Parathyroid adenoma (tissue), 2 donors: ENCODE measurements at regions not wholly inside any gene's neighbourhood (a gene's known extent, or its start where the extent isn't known, plus 50 kb on each side); places are given as distances from the start of the nearest gene placed in this dataset.

Experiments
- H2AFZ ChIP-seq: fragments of 300-600 bp; sonication (generic); one replicate; pipeline ENCODE4 v1.7.0; 2017; ENCODE audit warnings: antibody characterized with exemption, mild to moderate bottlenecking
- H3K27ac ChIP-seq: fragments of 300-600 bp; sonication (generic); one replicate; pipeline ENCODE4 v1.7.0; 2017
- H3K27me3 ChIP-seq: fragments of 300-600 bp; sonication (generic); one replicate; pipeline ENCODE4 v1.7.0; 2017; ENCODE audit warnings: low read length; ENCODE audit not compliant: control insufficient read depth, insufficient read depth
- H3K36me3 ChIP-seq: fragments of 300-600 bp; sonication (generic); one replicate; pipeline ENCODE4 v1.7.0; 2017; ENCODE audit warnings: low read length; ENCODE audit not compliant: control insufficient read depth, insufficient read depth
- H3K4me1 ChIP-seq: fragments of 300-600 bp; sonication (generic); one replicate; pipeline ENCODE4 v1.7.0; 2017; ENCODE audit warnings: control low read depth
- H3K4me2 ChIP-seq: fragments of 300-600 bp; sonication (generic); one replicate; pipeline ENCODE4 v1.7.0; 2017; ENCODE audit warnings: low read length
- H3K4me3 ChIP-seq: fragments of 300-600 bp; sonication (generic); one replicate; pipeline ENCODE4 v1.7.0; 2017; ENCODE audit warnings: low read depth, low read length
- H3K79me2 ChIP-seq: fragments of 300-600 bp; sonication (generic); one replicate; pipeline ENCODE4 v1.7.0; 2017; ENCODE audit warnings: control low read depth
- H3K9ac ChIP-seq: fragments of 300-600 bp; sonication (generic); one replicate; pipeline ENCODE4 v1.7.0; 2017; ENCODE audit warnings: mild to moderate bottlenecking
- H3K9me3 ChIP-seq: fragments of 300-600 bp; sonication (generic); one replicate; pipeline ENCODE4 v1.7.0; 2017; ENCODE audit warnings: low read length; ENCODE audit not compliant: control insufficient read depth
- TF ChIP-seq, protein P1 (sequence below): fragments of 300-600 bp; sonication (generic); IDR thresholded peaks from one replicate; pipeline ENCODE4 v1.7.0; 2017; ENCODE audit warnings: antibody characterized with exemption, mild to moderate bottlenecking
- donor health status: primary hyperparathyroidism.

DNA sequence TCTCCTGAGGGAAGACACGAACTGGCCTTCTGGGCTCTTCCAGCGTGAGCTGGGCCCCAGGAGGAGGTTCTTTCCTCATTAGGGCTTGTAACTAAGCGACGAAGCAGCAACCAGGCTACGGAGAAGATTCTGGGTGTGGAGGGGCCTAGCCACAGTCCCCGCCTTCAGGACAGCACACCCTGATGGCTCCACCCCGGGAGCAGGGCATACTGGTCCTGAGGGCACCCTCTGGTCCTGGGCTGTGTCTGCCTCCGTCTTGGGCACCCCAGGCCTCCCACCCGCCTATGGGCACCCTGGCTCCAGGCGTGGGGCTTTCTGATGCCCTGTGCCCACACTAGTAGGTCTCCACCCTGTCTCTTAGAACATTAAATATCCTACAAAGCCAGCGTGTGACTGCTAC, 136.4 kb downstream of the OLFM1 start:
- H3K9ac ChIP-seq = no peak overlapping the region
- TF ChIP-seq, protein P1, sequence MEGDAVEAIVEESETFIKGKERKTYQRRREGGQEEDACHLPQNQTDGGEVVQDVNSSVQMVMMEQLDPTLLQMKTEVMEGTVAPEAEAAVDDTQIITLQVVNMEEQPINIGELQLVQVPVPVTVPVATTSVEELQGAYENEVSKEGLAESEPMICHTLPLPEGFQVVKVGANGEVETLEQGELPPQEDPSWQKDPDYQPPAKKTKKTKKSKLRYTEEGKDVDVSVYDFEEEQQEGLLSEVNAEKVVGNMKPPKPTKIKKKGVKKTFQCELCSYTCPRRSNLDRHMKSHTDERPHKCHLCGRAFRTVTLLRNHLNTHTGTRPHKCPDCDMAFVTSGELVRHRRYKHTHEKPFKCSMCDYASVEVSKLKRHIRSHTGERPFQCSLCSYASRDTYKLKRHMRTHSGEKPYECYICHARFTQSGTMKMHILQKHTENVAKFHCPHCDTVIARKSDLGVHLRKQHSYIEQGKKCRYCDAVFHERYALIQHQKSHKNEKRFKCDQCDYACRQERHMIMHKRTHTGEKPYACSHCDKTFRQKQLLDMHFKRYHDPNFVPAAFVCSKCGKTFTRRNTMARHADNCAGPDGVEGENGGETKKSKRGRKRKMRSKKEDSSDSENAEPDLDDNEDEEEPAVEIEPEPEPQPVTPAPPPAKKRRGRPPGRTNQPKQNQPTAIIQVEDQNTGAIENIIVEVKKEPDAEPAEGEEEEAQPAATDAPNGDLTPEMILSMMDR = no peak
- H3K36me3 ChIP-seq = no peaks in the 10 kb centered on the region
- H3K27ac ChIP-seq = no peak overlapping the region
- H3K9me3 ChIP-seq = no peaks in the 10 kb centered on the region
- H2AFZ ChIP-seq = no peak overlapping the region
- H3K4me1 ChIP-seq = no peaks in the 10 kb centered on the region
- H3K4me2 ChIP-seq = no peak overlapping the region
- no peaks in the 10 kb centered on the region for H3K79me2 ChIP-seq
- no peaks in the 10 kb centered on the region for H3K27me3 ChIP-seq
- no peak overlapping the region for H3K4me3 ChIP-seq

DNA sequence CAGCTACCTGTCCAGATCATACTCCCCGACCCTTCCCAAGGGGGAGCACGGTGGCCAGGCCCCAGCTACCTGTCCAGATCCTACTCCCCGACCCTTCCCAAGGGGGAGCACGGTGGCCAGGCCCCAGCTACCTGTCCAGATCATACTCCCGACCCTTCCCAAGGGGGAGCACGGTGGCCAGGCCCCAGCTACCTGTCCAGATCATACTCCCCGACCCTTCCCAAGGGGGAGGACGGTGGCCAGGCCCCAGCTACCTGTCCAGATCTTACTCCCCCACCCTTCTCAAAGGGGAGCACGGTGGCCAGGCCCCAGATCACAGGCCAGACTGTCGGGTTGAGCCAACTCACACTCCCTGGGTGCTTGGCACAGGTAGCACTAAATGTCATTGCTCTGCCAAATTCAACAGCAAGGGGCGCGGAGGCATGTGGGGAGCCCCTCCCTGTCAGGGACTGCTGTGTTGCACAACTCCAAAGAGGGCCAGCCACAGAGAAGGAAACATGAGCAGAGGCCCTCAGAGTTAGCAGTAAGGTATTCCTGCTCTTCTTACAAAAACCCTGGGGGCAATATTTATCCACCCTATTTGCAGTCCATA, 136.9 kb downstream of the OLFM1 start:
- H3K4me1 ChIP-seq = no peaks in the 10 kb centered on the region
- no peak overlapping the region for H3K4me2 ChIP-seq
- H3K36me3 ChIP-seq = no peaks in the 10 kb centered on the region
- no peaks in the 10 kb centered on the region for H3K79me2 ChIP-seq
- H3K27me3 ChIP-seq = no peaks in the 10 kb centered on the region
- H3K27ac ChIP-seq = no peak overlapping the region
- H3K4me3 ChIP-seq = no peak overlapping the region
- no peak overlapping the region for H3K9ac ChIP-seq
- H3K9me3 ChIP-seq = no peaks in the 10 kb centered on the region
- H2AFZ ChIP-seq = no peak overlapping the region
- TF ChIP-seq, protein P1 = no peak

DNA sequence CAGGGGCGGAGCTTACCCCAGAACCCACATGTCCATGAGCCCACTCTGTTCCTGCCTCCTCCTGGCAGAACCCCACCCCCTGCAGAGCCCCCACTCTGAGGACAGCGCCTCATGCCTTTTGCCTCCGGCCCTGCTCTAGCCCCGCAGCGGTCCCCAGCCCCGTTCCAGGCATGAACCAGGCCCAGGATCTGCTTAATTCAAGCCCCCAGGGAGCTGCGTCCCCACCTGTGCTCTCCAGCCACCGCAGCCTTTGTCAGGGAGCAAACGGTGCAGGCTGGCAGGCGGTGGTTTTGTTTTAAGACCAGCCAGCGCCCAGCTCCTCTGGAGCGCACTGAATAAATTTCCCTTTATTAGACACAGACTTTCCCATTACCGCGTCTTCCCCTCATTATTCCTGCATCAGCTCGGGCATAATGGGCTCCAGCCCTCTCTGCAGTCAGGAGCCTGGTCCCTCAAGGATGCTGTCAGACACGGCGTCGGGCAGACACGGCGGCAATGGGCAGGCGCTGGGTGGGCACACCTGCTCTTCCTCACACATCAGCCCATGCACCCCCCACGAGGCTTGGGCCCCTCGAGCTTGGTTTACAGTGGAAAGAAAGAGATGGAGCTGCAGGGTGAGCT, 137.6 kb downstream of the OLFM1 start:
- Histone ChIP-seq H3K27me3 (no peaks in the 10 kb centered on the region), H3K9me3 (no peaks in the 10 kb centered on the region), H3K4me3 (no peak overlapping the region), H3K79me2 (no peaks in the 10 kb centered on the region), H2AFZ (no peak overlapping the region), H3K4me1 (no peaks in the 10 kb centered on the region), H3K36me3 (no peaks in the 10 kb centered on the region), H3K4me2 (no peak overlapping the region), H3K27ac (no peak overlapping the region), H3K9ac (no peak overlapping the region)
- TF ChIP-seq, protein P1 = no peak

DNA sequence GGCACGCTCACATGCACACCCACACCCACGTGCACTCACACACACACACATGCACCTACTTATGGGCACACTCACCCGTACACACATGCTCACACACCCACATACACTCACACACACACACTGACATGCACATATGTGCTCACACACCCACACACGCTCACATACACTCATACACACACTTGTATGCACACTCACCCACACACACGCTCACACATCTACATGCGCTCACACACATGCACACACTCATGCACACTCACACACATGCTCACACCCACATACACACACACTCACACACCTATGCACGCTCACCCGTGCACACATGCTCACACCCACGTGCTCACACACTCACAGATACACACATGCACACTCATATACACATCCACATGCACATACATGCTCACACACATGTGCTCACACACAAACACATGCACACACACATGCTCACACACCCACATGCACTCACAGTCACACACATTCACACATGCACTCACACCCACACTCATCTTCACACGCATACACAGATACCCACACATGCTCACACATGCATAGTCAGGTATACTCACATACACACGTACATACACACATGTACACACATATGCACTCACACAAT, 138.3 kb downstream of the OLFM1 start:
- no peak overlapping the region for H3K27ac ChIP-seq
- no peaks in the 10 kb centered on the region for H3K9me3 ChIP-seq
- no peak overlapping the region for H3K4me2 ChIP-seq
- no peaks in the 10 kb centered on the region for H3K79me2 ChIP-seq
- H3K9ac ChIP-seq = no peak overlapping the region
- H3K27me3 ChIP-seq = no peaks in the 10 kb centered on the region
- H3K4me1 ChIP-seq = no peaks in the 10 kb centered on the region
- TF ChIP-seq, protein P1 = no peak
- no peaks in the 10 kb centered on the region for H3K36me3 ChIP-seq
- no peak overlapping the region for H3K4me3 ChIP-seq
- no peak overlapping the region for H2AFZ ChIP-seq
